ENCODE measurements at regions not wholly inside any gene's neighbourhood (a gene's known extent, or its start where the extent isn't known, plus 50 kb on each side); places are given as distances from the start of the nearest gene placed in this dataset.

- TF ChIP-seq CTCF (IDR thresholded peaks at IDR 0.05; ENCODE audit: extremely low read depth in 1 of 2, insufficient read depth in 1 of 2, low read depth in 1 of 2, low read length in 2 of 2) (no peak), POLR2A (IDR thresholded peaks at IDR 0.05; ENCODE audit: low read depth, low read length) (no peak), MAX (IDR thresholded peaks at IDR 0.05; ENCODE audit: insufficient read depth, insufficient read length) (no peak), EZH2 (IDR thresholded peaks at IDR 0.05; ENCODE audit: borderline replicate concordance, low read depth, low read length, severe bottlenecking) (no peak), POLR2AphosphoS5 (IDR thresholded peaks at IDR 0.05; ENCODE audit: insufficient read depth, low read depth, low read length) (no peak)
Observed at GRCh38 chr4:96429657-96430056, 589.8 kb downstream of the PDHA2 start.
